ENCODE measurements at regions not wholly inside any gene's neighbourhood (a gene's known extent, or its start where the extent isn't known, plus 50 kb on each side); places are given as distances from the start of the nearest gene placed in this dataset.
"Not testable (repeated sequence)": the region's sequence is repeated elsewhere in the genome, so short reads cannot be mapped to it uniquely, and the experiment has no call there.

DNA sequence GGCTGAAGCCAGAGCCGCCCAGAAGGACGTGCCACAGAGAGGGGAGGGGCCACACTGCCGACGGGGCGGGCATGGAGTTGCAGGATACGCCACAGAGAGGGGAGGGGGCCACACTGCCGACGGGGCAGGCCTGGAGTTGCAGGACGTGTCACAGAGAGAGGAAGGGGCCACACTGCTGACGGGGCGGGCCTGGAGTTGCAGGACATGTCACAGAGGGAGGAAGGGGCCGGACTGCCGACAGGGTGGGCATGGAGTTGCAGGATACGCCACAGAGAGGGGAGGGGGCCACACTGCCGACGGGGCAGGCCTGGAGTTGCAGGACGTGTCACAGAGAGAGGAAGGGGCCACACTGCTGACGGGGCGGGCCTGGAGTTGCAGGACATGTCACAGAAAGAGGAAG is 99.4 kb upstream of the C1orf174 start:
- 37% methylated on average over 14 of the region's 19 CpGs for WGBS
- not testable (repeated sequence) for H3K36me3 ChIP-seq (ENCODE audit: insufficient read depth); DNase-seq (ENCODE audit: extremely low spot score); H3K4me3 ChIP-seq (ENCODE audit: low read depth, low read length); H3K4me1 ChIP-seq (ENCODE audit: insufficient read depth); H3K27ac ChIP-seq (ENCODE audit: low read depth)

DNA sequence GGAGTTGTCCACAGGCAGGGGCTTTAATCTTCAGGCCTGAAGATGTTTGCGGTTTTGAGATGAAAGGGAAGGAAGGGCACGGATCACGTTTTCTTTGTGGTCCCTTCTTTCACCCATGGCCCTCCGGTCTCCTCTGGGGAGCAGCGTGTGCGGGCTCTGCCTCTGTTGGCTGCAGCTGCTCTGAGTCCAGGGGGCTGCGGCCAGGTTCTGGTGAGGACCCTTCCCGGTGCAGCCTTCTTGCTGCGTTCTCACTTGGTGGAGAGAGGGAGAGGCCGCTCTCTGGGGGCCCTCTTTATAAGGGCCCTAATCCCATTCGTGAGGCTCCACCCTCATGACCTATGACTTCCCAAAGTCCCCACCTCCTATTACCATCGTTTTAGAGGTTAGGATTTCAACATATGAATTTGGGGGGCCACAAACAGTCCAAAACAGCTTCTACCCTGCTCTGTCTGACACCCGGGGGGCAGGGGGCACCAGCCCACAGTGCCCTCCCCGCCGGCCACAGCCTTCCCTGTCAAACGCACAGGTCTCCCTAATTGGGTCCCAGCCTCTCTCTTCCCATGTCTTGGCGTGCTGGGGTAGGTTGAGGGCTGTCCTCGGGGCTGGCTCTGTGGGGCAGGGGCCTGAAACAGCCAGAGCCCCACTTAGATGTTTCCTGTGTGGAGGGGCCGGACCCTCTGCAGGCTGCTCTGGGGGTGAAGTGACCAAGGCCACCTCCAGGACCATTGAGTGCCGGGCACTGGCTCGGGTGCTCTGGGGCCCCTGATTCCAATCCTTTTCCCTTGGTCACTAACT is 100.1 kb upstream of the C1orf174 start:
- H3K4me3 ChIP-seq (ENCODE audit: low read depth, low read length): no peak overlapping the region
- WGBS: 71% methylated on average over 21 of the region's 21 CpGs
- no peaks in the 10 kb centered on the region for H3K4me1 ChIP-seq (ENCODE audit: insufficient read depth)
- no peak for DNase-seq (ENCODE audit: extremely low spot score)
- no peak overlapping the region for H3K27ac ChIP-seq (ENCODE audit: low read depth)
- no peaks in the 10 kb centered on the region for H3K36me3 ChIP-seq (ENCODE audit: insufficient read depth)

DNA sequence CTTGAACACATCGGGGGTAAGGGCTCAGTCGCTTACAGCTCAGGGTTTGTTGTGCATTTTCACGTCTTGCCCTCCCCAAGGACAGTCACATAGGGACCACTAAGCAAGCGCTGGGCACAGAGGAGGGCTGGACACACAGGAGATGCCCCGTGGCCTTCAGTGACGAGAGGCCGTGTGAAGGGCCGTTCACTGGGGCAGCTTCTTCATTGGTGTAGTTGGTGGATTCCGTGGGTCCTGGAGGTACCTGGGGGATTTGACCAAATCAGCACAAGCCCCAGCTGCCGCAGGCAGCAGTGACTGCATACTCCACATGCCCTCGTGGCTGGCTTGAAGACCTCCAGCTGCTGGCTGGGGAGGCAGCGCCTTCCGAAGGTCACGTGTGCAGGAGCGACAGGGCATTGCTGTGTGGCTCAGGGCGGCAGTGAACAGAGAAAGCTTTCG is 100.8 kb upstream of the C1orf174 start:
- Histone ChIP-seq H3K36me3 (ENCODE audit: insufficient read depth) (no peaks in the 10 kb centered on the region), H3K4me3 (ENCODE audit: low read depth, low read length) (no peak overlapping the region), H3K4me1 (ENCODE audit: insufficient read depth) (no peaks in the 10 kb centered on the region), H3K27ac (ENCODE audit: low read depth) (no peak overlapping the region)
- 65% methylated on average over 17 of the region's 17 CpGs for WGBS
- no peak for DNase-seq (ENCODE audit: extremely low spot score)

DNA sequence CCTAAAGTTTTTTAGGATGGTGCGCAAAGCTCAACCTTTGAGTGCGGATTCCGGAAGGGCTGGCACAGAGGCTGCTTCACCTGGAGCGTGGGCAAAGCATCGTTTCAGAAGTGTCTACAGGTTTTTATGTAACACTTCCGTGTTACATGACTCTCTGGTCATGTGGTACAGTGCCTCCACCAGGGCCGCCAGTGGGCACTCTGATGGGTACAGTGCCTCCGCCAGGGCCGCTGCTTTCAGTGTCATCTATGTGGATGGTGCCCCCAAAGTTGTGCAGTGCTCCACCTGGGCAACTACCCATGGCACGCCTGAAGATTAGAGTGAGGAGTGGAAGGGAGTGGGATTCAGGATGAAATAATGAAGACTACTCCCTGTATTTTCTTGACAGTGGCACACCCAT is 101.4 kb upstream of the C1orf174 start:
- Histone ChIP-seq H3K4me1 (ENCODE audit: insufficient read depth) (no peaks in the 10 kb centered on the region), H3K36me3 (ENCODE audit: insufficient read depth) (no peaks in the 10 kb centered on the region), H3K27ac (ENCODE audit: low read depth) (no peak overlapping the region), H3K4me3 (ENCODE audit: low read depth, low read length) (no peak overlapping the region)
- WGBS: 94% methylated on average over 10 of the region's 10 CpGs
- DNase-seq (ENCODE audit: extremely low spot score): no peak

DNA sequence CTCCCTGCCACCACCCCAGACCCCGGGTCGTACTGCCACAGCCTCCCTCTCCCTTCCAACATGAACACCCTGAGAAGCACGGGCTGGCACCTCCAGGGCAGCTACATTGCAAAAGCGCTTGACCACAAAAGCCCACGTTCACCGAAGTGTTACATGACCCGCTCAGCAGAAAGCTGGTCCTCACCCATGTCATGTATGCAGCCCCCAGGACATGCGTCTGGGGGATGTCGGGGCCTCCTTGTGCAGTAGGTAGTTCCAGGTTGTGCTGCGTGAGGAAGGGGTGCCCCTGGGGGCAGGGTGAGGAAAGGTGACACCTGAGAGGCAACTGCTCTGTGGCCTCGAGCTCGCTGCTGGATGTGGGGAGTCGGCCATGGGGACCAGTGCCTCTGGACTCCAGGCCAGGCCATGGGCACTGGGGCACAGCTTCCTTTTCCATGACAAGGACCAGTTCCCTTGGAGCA is 102.0 kb upstream of the C1orf174 start:
- no peak overlapping the region for H3K4me3 ChIP-seq (ENCODE audit: low read depth, low read length)
- no peaks in the 10 kb centered on the region for H3K36me3 ChIP-seq (ENCODE audit: insufficient read depth)
- H3K27ac ChIP-seq (ENCODE audit: low read depth): no peak overlapping the region
- no peaks in the 10 kb centered on the region for H3K4me1 ChIP-seq (ENCODE audit: insufficient read depth)
- WGBS: 81% methylated on average over 13 of the region's 13 CpGs
- no peak for DNase-seq (ENCODE audit: extremely low spot score)

DNA sequence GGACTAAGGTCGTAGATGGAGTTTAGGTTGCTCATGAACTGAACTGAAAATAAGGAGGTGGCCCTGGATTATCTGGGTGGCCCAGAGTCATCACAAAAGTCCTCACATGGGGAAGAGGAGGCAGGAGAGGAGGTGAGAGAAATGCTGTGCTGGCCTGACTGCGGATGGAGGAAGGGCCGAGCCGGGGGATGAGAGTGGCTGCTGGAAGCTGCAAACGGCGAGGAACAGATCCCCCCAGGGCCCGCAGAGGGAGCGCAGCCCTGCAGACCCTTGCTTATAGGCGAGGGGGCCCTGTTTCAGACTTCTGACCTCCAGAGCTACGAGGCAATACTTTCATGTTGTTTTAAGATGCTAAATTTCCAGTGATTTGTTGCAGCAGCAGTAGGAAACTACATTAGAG is 102.7 kb upstream of the C1orf174 start:
- Histone ChIP-seq H3K27ac (ENCODE audit: low read depth) (no peak overlapping the region), H3K4me1 (ENCODE audit: insufficient read depth) (no peaks in the 10 kb centered on the region), H3K36me3 (ENCODE audit: insufficient read depth) (no peaks in the 10 kb centered on the region), H3K4me3 (ENCODE audit: low read depth, low read length) (no peak overlapping the region)
- no peak for DNase-seq (ENCODE audit: extremely low spot score)
- WGBS: 65% methylated on average over 10 of the region's 10 CpGs

DNA sequence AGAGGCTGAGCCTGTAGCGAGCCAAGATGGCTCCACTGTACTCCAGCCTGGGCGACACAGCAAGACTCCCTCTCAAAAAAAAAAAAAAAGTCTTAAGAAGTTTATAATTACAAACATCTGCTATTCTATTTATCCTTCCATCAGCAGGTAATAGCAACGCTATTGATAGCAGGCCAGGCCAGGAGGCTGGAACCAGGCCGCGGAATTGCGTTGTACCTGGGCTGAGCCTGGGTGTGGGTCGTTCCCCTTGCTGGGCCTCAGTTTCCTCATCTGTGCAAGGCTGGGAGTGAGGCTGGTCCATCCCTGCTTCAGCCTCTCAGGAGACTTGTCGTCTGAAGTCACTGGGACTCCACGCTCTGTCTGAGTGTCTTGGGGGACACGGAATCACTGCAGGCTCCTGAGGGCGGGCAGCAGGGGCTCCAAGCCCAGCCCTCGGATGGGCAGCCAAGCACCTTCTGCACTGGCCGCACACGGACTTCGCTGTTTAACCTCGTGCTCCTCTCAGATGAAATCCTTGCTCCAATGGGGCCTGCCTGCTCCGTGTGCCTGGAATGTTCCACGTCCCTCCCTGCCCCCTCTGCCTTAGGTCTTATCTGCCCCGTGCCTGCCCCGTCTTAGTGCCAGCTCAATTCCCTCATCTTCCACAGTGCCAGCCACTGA is 103.9 kb upstream of the C1orf174 start:
- no peaks in the 10 kb centered on the region for H3K4me1 ChIP-seq (ENCODE audit: insufficient read depth)
- 76% methylated on average over 20 of the region's 20 CpGs for WGBS
- no peaks in the 10 kb centered on the region for H3K36me3 ChIP-seq (ENCODE audit: insufficient read depth)
- DNase-seq (ENCODE audit: extremely low spot score): no peak
- H3K4me3 ChIP-seq (ENCODE audit: low read depth, low read length): no peak overlapping the region
- H3K27ac ChIP-seq (ENCODE audit: low read depth): no peak overlapping the region

DNA sequence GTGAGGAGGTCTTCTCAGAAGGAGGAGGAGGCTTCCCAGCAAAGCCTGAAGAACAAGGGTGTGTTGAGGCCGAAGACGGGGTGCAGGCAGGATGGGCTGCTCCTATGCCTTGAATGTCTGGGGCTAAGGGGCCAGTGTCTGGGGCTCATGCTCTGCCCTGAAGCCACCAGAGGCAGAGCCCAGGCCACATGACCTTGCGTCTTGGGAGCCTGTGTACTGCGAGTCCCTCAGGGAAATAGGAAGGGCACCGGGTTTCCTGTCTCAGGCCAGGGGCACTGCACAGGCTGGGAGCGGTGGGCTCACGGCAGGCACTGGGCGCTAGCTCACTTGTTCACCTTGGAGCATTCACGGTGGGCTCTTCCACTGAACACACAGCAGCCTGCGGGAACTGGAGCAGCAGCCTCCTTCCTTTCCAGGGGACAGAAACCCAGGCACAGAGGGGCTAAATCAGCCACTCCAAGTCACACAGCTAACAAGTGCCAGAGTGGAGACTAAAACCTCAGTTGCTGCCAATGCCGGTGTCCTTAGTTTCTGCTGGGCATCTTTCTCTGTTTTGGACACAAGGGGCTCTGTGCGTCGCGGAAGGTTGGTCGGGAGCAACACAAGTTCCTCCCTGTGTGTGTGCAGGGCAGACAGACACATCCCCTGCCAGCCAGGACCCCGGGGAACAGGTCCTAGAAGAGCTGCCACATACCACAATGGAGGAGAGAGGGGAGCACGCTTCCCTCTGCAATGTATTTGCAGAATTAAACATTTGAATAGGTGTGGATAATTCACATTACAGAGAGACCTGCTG is 104.8 kb upstream of the C1orf174 start:
- Histone ChIP-seq H3K36me3 (ENCODE audit: insufficient read depth) (no peaks in the 10 kb centered on the region), H3K4me1 (ENCODE audit: insufficient read depth) (no peaks in the 10 kb centered on the region), H3K27ac (ENCODE audit: low read depth) (no peak overlapping the region), H3K4me3 (ENCODE audit: low read depth, low read length) (no peak overlapping the region)
- WGBS: 73% methylated on average over 17 of the region's 17 CpGs
- DNase-seq (ENCODE audit: extremely low spot score): no peak

DNA sequence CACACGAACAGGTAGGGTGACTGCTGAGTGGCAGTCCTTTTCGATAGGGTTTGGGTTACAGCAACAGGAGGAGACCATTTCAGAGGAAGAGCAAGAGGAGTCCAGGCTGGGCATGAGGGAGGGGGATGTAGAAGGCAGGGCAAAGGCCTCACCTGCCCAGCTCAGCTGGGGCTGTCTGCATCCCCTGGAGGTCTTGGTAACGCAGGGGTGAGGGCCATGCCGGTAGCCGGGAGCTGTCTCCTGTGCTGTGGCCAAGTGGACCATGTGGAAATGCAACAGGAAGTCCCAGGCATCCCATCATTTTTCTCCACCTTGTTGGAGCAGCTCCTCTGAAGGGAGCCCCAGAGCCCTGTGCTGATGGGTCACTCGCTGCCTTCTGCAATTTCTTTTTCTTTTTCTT is 105.4 kb upstream of the C1orf174 start:
- Histone ChIP-seq H3K4me1 (ENCODE audit: insufficient read depth) (no peaks in the 10 kb centered on the region), H3K27ac (ENCODE audit: low read depth) (no peak overlapping the region), H3K4me3 (ENCODE audit: low read depth, low read length) (no peak overlapping the region), H3K36me3 (ENCODE audit: insufficient read depth) (no peaks in the 10 kb centered on the region)
- no peak for DNase-seq (ENCODE audit: extremely low spot score)
- 85% methylated on average over 6 of the region's 6 CpGs for WGBS

DNA sequence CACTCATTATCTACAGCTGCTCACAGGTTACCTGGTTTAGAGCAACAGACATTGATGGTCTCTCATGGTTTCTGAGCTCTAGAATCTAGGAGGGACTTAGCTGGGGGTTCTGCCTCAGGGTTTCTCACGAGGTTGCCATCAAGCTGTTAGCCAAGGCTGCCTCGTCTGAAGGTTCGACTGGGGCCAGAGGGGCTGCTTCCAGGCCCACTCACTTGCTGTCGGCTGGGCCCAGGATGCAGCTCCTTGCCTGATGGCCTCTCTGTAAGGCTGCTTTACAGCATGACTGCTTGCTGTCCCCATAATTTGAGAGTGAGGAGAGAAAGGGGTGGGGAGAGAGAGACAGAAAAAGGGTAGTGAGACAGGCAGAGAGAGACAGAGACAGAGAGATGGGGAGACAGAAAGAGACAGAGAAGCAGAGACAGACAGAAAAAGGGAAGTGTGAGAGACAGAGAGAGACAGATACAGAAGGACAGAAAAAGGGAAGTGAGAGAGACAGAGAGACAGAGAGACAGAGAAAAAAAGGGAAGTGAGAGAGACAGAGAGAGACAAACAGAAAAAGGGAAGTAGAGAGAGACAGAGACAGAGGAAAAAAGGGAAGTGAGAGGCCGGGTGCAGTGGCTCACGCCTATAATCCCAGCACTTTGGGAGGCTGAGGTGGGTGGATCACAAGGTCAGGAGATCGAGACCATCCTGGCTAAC is 106.8 kb upstream of the C1orf174 start:
- no peak for DNase-seq (ENCODE audit: extremely low spot score)
- Histone ChIP-seq H3K36me3 (ENCODE audit: insufficient read depth) (no peaks in the 10 kb centered on the region), H3K4me1 (ENCODE audit: insufficient read depth) (no peaks in the 10 kb centered on the region), H3K4me3 (ENCODE audit: low read depth, low read length) (no peak overlapping the region), H3K27ac (ENCODE audit: low read depth) (no peak overlapping the region)
- WGBS: 79% methylated on average over 7 of the region's 7 CpGs

DNA sequence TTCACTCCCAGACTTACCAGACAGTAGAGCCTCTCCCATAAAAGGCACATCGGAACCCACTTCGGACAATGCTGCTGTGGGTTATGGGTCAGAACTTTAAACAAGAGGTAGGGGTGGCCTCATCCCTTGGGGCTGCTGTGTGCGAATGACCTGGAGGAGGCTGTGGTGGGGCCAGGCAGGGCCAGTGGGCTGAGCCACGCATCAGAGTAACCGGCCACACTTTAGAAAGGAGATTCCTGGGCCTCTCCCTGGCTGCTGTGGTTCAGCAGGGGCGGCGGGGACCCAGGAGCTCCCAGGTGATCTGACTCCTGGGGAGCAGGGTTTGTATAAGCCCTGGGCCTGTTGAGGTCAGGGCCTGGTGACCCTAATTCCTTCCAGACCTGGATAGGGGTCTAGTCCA is 110.2 kb upstream of the C1orf174 start:
- no peaks in the 10 kb centered on the region for H3K36me3 ChIP-seq (ENCODE audit: insufficient read depth)
- no peak overlapping the region for H3K27ac ChIP-seq (ENCODE audit: low read depth)
- WGBS: 83% methylated on average over 7 of the region's 7 CpGs
- no peak for DNase-seq (ENCODE audit: extremely low spot score)
- no peak overlapping the region for H3K4me3 ChIP-seq (ENCODE audit: low read depth, low read length)
- H3K4me1 ChIP-seq (ENCODE audit: insufficient read depth): no peaks in the 10 kb centered on the region

DNA sequence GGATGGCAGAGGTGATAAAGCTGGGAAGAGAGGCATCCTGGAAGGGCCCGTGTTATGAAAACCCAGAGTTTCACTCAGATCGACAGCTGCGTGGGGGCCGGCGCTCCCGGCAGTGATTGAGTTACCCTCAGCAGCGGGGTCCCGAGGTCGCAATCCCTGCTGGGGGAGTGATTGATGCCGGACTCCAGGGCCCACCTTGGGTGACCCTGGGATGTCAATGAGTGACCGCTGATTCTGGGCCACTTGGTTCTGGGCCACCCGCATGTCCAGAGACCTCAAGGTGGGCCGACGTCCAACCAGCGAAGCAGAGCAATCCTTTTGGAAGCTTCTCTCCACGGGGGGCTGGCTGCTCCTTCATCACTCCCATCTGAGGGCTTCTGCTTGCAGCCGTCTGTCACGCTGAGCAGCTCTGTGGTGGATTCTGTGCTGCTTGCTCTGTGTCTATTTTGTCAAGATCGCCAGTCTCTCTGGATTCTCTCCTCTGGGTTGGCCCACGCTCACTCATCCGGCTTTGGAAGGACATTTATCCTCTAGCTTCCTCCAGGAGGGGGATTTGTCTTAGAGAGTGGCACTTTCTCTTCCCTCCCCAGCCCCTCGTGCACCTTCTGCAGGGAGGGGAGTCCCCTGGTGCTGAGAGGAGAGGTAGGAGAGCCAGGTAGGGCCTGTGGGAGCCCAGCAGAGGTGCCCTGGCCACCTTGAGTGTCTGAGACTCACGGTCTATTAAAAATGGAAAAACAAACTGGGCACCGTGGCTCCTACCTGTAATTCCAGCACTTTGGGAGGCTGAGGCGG is 110.9 kb upstream of the C1orf174 start:
- Histone ChIP-seq H3K36me3 (ENCODE audit: insufficient read depth) (no peaks in the 10 kb centered on the region), H3K4me1 (ENCODE audit: insufficient read depth) (no peaks in the 10 kb centered on the region), H3K27ac (ENCODE audit: low read depth) (no peak overlapping the region), H3K4me3 (ENCODE audit: low read depth, low read length) (no peak overlapping the region)
- 78% methylated on average over 25 of the region's 25 CpGs for WGBS
- DNase-seq (ENCODE audit: extremely low spot score): no peak

All from urinary bladder (tissue), 3 donors.